ENCODE measurements at regions not wholly inside any gene's neighbourhood (a gene's known extent, or its start where the extent isn't known, plus 50 kb on each side); places are given as distances from the start of the nearest gene placed in this dataset.
A peak's percentile ranks its signal among the peaks of the same experiment; 100 is the strongest.
"Not testable (repeated sequence)": the region's sequence is repeated elsewhere in the genome, so short reads cannot be mapped to it uniquely, and the experiment has no call there.

GRCh38 chr5:45893309-45893708 is 197.1 kb upstream of the HCN1 start:
- no peak for DNase-seq

DNA sequence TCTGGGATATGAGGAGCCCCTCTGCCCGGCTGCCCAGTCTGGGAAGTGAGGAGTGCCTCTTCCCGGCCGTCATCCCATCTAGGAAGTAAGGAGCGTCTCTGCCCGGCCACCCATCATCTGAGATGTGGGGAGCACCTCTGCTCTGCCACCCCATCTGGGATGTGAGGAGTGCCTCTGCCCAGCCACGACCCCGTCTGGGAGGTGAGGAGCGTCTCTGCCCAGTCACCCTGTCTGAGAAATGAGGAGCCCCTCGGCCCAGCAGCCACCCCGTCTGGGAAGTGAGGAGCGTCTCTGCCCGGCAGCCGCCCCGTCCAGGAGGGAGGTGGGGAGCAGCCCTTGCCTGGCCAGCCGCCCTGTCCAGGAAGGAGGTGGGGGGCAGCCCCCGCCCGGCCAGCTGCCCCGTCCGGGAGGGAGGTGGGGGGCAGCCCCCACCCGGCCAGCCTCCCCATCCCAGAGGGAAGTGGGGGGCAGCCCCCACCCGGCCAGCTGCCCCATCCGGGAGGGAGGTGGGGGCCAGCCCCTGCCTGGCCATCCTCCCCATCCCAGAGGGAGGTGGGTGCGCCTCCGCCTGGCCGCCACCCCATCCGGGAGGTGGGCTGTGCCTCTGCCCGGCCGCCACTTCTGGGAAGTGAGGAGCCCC is 194.4 kb upstream of the HCN1 start:
- not testable (repeated sequence) for DNase-seq

- no peak for DNase-seq
Measured at GRCh38 chr5:45862763-45863162, 166.6 kb upstream of the HCN1 start.

- no peak for DNase-seq
Measured at GRCh38 chr5:45847877-45848276, 151.7 kb upstream of the HCN1 start.

- DNase-seq, result no peak
Measured at GRCh38 chr5:45826055-45826454, 129.9 kb upstream of the HCN1 start.

DNA sequence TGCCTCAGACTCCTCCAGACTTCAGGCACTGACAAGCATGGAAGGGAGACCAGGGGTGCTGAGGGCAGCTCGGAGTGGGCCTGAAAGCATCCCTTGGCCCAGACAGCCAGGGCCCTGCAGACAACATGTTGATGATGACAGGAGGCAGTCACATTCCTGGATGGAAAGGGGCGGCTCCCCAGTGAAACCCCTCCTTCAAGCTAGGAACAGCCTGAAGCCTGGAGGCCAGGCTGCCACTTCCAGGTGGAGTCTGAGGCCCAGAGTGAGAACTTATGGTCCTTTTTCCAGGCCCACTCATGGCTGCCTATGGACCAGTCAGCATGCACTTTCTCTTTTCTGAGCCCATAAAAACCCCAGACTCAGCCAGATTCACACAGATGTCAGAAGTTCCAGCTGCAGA is 104.2 kb upstream of the HCN1 start:
- DNase-seq, result no peak

DNA sequence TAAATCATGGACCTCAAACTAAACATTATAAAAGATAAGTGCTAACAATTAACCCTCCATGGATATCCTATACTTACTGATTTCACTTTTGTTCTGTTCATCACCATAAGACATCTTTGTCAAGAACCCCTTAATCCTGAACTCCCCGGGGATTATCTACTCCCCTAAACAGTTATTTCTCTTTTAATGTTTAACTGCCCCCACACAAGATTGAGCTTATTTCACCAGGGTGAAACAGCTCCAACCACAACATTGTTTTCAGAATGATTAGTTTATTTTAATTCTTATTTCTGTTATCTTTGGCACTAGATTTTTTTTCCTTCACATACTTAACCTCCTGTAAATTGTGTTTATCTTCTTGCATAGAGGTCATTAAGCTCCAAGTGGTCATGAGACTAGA is 103.2 kb upstream of the HCN1 start:
- no peak for DNase-seq

GRCh38 chr5:45796959-45797553 is 100.9 kb upstream of the HCN1 start:
- DNase-seq, result no peak

DNA sequence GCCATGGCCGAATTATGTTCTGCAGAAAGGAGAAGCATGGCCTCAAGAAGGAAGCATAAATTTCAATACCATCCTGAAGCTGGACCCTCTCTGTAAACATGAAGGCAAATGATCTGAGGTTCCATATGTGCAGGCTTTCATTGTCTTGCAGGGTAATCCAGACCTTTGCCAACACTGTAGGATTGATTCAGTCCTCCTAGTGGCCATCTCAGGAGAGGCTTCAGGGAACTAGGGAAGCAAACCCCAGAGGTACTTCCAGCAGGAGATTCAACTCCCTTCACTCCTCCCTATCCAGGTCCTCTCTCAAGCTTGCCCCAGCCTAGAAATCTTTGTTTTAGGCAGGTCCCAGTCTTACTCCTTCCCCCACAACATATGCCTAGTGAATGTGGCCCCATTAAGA is 99.3 kb upstream of the HCN1 start:
- DNase-seq, result no peak

DNA sequence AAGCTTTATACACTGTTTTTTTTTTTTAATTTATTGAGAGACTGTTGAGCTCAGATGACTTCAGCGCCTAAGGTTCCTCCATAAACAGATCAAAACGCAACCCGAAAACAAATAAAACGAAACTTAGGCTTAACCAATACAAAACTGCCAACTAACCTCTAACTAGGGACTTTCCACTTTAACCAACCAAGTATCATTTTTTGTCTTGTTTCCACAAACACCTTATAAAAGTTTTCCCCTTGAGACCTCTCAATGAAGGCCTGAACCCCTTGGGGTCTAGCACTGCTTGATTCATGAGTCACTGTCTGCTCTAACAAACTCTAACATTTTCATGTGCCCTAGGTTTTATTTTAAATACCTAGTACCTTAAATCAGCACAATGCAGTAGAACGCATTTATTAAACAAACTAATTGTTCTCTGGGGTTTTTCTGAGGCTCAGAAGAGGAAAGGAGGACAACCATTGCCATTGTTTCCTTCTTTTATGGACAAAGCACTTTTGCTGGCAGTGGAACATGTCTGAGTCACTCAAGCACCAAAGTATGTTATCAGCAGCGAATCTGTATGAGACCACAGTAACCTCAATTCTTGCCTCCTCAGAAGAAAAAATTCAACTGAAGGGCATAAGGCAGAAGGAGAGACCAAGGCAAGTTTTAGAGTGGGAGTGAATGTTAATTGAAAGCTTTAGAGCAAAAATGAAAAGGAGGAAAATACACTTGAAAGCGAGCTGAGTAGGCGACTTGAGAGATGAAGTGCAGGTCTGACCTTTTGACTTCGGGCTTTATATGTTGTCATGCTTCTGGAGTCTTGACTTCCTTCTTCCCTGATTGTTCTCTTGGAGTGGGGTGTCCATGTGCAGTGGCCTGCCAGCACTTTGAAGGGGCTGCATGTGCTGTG is 97.7 kb upstream of the HCN1 start:
- no peak for DNase-seq

- no peak for DNase-seq
Measured at GRCh38 chr5:45779874-45780671, 83.9 kb upstream of the HCN1 start.

DNA sequence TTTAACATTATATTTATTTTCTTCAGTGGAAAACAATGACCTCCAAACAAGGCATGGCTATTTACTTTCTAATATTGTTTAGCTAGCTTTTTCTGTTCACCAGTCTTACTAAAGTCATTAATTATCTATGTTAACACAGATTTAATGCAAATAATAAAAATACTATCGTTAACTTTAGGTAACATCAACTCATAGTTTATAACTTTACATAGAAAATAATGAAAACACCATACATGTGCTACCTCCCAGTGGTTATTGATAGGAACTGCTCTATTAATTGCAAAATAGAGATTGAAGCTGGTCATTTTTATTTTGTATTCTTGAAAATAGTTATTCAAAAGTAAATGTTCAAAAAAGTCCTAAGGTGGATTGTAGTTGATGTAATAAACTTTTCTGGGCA is 78.3 kb upstream of the HCN1 start:
- DNase-seq, result peak; percentile 8

GRCh38 chr5:45772402-45772801 is 76.2 kb upstream of the HCN1 start:
- no peak for DNase-seq

DNA sequence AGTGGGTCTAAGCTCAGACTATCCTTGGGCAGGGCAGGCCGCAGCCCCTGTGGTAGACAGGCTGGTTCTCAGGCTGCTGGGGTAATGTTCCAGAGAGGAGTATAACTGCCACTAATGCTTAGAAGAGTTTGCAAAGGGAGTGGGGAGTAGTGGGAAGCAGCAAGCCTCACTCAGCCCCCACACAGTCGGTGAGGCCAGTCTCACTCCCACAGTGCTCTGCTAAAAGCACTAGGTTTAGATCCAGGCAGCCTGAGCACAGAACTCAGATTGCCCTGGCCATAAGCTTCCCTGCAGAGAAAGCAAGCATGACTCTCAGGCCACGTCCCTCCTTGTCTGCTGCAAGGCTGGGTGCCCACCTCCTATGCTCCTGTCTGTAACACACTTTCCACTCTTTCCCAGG is 69.4 kb upstream of the HCN1 start:
- DNase-seq, result no peak

- DNase-seq, result no peak
Measured at GRCh38 chr5:45750574-45750973, 54.4 kb upstream of the HCN1 start.

GRCh38 chr5:45748511-45748910 is 52.3 kb upstream of the HCN1 start:
- not testable (repeated sequence) for DNase-seq

All from eye (tissue), 1 donor.